ENCODE measurements at regions not wholly inside any gene's neighbourhood (a gene's known extent, or its start where the extent isn't known, plus 50 kb on each side); places are given as distances from the start of the nearest gene placed in this dataset.
A peak's percentile ranks its signal among the peaks of the same experiment; 100 is the strongest.

- H3K4me3 ChIP-seq: no peak overlapping the region
- WGBS, 4 donors: 64 to 79% (median 69%) methylated on average over 1 of the region's 1 CpG
These were observed 1249.4 kb downstream of the LRFN5 start for GRCh38 chr14:42856106-42856505.

GRCh38 chr14:42855085-42855484 lies 1248.4 kb downstream of the LRFN5 start:
- WGBS, 4 donors: 19 to 26% (median 21%) methylated on average over 1 of the region's 1 CpG
- ATAC-seq: peak in 1 of 4 donors; percentile 38
- H3K27ac ChIP-seq: peak overlapping the region in 1 of 12 donors; percentile 50

More at GRCh38 chr14:42856106-42856505, 1249.4 kb downstream of the LRFN5 start:
- TF ChIP-seq, protein P1, sequence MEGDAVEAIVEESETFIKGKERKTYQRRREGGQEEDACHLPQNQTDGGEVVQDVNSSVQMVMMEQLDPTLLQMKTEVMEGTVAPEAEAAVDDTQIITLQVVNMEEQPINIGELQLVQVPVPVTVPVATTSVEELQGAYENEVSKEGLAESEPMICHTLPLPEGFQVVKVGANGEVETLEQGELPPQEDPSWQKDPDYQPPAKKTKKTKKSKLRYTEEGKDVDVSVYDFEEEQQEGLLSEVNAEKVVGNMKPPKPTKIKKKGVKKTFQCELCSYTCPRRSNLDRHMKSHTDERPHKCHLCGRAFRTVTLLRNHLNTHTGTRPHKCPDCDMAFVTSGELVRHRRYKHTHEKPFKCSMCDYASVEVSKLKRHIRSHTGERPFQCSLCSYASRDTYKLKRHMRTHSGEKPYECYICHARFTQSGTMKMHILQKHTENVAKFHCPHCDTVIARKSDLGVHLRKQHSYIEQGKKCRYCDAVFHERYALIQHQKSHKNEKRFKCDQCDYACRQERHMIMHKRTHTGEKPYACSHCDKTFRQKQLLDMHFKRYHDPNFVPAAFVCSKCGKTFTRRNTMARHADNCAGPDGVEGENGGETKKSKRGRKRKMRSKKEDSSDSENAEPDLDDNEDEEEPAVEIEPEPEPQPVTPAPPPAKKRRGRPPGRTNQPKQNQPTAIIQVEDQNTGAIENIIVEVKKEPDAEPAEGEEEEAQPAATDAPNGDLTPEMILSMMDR (IDR thresholded peaks at IDR 0.05): no peak
- no peak for TF ChIP-seq POLR2A (IDR thresholded peaks at IDR 0.05)
- no peak for DNase-seq
- Histone ChIP-seq H3K36me3 (no peaks in the 10 kb centered on the region), H3K9me3 (no peaks in the 10 kb centered on the region), H3K4me1 (no peaks in the 10 kb centered on the region), H3K27ac (no peak overlapping the region), H3K27me3 (no peaks in the 10 kb centered on the region)
- intact Hi-C loops (cut with DNase I): no loop called here
- ATAC-seq: no peak

GRCh38 chr14:42854061-42854460 lies 1247.4 kb downstream of the LRFN5 start:
- ATAC-seq: no peak
- H3K4me1 ChIP-seq: no peaks in the 10 kb centered on the region
- intact Hi-C loops (cut with DNase I): no loop called here
- no peak overlapping the region for H3K4me3 ChIP-seq
- no peaks in the 10 kb centered on the region for H3K36me3 ChIP-seq
- no peak for DNase-seq
- H3K27ac ChIP-seq: peak overlapping the region in 1 of 12 donors; percentile 50
- TF ChIP-seq, protein P1 (IDR thresholded peaks at IDR 0.05): no peak
- TF ChIP-seq POLR2A (IDR thresholded peaks at IDR 0.05): no peak
- no peaks in the 10 kb centered on the region for H3K27me3 ChIP-seq
- H3K9me3 ChIP-seq: no peaks in the 10 kb centered on the region
- WGBS, 4 donors: 66 to 77% (median 69%) methylated on average over 2 of the region's 2 CpGs

More at GRCh38 chr14:42855085-42855484, 1248.4 kb downstream of the LRFN5 start:
- TF ChIP-seq, protein P1 (IDR thresholded peaks at IDR 0.05): no peak
- TF ChIP-seq POLR2A (IDR thresholded peaks at IDR 0.05): no peak
- Histone ChIP-seq H3K36me3 (no peaks in the 10 kb centered on the region), H3K27me3 (no peaks in the 10 kb centered on the region), H3K9me3 (no peaks in the 10 kb centered on the region), H3K4me3 (no peak overlapping the region), H3K4me1 (no peaks in the 10 kb centered on the region)
- no peak for DNase-seq
- intact Hi-C loops (cut with DNase I): no loop called here

DNA sequence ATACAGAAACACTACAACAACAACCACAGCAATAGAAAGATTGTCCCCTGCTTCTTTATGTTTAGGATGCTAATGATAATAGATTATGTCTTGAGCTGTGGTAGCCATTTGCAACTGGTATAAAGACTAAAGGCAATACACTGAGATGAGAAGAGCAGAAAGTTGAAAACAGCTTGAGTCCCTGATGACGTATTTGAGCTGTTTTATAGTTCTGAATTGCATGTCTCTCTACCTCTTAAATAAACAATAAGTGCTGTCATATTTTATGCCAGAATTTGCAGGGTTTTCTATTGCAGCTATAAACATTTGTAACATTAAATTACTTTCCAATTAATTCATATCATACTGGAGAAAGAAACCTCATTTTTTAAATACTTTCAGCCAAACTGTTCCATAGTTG lies 1242.0 kb downstream of the LRFN5 start:
- intact Hi-C loops (cut with DNase I): no loop called here
- Histone ChIP-seq H3K36me3 (no peaks in the 10 kb centered on the region), H3K4me1 (no peaks in the 10 kb centered on the region), H3K27me3 (no peaks in the 10 kb centered on the region), H3K9me3 (peaks cover 0 to 4% (median 0%) of the 10 kb centered on the region in 12 donors), H3K4me3 (no peak overlapping the region), H3K27ac (no peak overlapping the region)
- 52 to 66% (median 63%) methylated on average over 1 of the region's 1 CpG for WGBS, 4 donors
- ATAC-seq (no peak), DNase-seq (no peak)
- no peak for TF ChIP-seq POLR2A (IDR thresholded peaks at IDR 0.05)

DNA sequence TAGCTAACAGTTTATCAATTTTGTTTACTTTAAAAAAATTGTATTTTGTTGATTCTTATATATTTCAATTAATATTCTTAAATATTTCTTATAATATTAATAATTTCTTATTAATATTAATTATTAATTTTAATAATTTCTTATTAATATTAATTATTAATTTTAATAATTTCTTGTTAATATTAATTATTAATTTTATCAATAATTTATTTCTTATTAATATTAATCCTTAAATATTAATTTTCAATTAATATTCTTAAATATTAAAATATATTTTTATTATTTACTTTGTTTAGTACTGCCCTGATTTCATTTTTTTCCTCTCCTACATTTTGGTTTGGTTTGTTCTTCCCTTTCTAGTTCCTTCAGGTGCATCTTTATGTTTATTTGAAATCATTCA lies 1208.1 kb downstream of the LRFN5 start:
- DNase-seq (no peak), ATAC-seq (no peak)
- no peaks in the 10 kb centered on the region for H3K4me1 ChIP-seq
- no peak overlapping the region for H3K27ac ChIP-seq
- no peaks in the 10 kb centered on the region for H3K9me3 ChIP-seq
- H3K4me3 ChIP-seq: no peak overlapping the region
- H3K36me3 ChIP-seq: no peaks in the 10 kb centered on the region
- no peak for TF ChIP-seq POLR2A (IDR thresholded peaks at IDR 0.05)
- TF ChIP-seq, protein P1 (IDR thresholded peaks at IDR 0.05): no peak
- intact Hi-C loops (cut with DNase I): no loop called here
- no peaks in the 10 kb centered on the region for H3K27me3 ChIP-seq
